Ovary (tissue), 3 donors: ENCODE measurements at regions not wholly inside any gene's neighbourhood (a gene's known extent, or its start where the extent isn't known, plus 50 kb on each side); places are given as distances from the start of the nearest gene placed in this dataset.

ENCODE experiments used
- EP300 ChIP-seq: sonication (generic); formaldehyde crosslinking; IDR thresholded peaks from one replicate; pipeline ENCODE4 v1.6.1; 2017; ENCODE audit warnings: antibody characterized with exemption
- POLR2A ChIP-seq: fragments of 450-650 bp; IDR thresholded peaks from one replicate; pipeline ENCODE4 v1.6.1; 2017; ENCODE audit warnings: antibody characterized with exemption, mild to moderate bottlenecking, moderate library complexity
- TF ChIP-seq, protein P1 (sequence below), 3 donors: fragments of 450-650 bp in 2 of 3; fragments of 200-600 bp in 1 of 3; IDR thresholded peaks; one replicate each; pipeline versions ENCODE4 v1.5.1 to v1.8.0; 2016 to 2022; ENCODE audit warnings: antibody characterized with exemption in 3 of 3, mild to moderate bottlenecking in 1 of 3
- donor health status: DM: no; HTN: no; CAD: no.

DNA sequence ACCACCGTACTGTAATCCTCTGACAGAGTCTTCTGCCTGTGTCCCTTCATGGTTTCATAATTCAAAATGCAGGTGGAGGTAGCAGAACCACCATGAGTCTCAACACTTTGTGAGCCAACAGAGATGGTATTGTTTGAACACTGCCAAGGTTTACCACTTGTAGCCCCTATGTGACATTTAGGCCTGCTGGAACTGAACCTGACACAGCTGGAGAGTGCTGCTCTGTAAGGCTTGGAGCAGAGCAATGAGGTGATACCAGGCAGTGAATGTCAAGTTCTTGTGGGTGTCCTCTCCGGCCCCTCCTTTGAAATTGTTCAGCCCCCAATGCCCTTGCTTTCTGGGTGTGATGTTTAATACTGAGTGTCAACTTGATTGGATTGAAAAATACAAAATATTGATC, 1042.9 kb downstream of the ARAP2 start:
- TF ChIP-seq, protein P1, sequence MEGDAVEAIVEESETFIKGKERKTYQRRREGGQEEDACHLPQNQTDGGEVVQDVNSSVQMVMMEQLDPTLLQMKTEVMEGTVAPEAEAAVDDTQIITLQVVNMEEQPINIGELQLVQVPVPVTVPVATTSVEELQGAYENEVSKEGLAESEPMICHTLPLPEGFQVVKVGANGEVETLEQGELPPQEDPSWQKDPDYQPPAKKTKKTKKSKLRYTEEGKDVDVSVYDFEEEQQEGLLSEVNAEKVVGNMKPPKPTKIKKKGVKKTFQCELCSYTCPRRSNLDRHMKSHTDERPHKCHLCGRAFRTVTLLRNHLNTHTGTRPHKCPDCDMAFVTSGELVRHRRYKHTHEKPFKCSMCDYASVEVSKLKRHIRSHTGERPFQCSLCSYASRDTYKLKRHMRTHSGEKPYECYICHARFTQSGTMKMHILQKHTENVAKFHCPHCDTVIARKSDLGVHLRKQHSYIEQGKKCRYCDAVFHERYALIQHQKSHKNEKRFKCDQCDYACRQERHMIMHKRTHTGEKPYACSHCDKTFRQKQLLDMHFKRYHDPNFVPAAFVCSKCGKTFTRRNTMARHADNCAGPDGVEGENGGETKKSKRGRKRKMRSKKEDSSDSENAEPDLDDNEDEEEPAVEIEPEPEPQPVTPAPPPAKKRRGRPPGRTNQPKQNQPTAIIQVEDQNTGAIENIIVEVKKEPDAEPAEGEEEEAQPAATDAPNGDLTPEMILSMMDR (IDR thresholded peaks at IDR 0.05) = no peak
- no peak for TF ChIP-seq POLR2A
- TF ChIP-seq EP300 = no peak
